ENCODE measurements at regions not wholly inside any gene's neighbourhood (a gene's known extent, or its start where the extent isn't known, plus 50 kb on each side); places are given as distances from the start of the nearest gene placed in this dataset.
"Not testable (repeated sequence)": the region's sequence is repeated elsewhere in the genome, so short reads cannot be mapped to it uniquely, and the experiment has no call there.

DNA sequence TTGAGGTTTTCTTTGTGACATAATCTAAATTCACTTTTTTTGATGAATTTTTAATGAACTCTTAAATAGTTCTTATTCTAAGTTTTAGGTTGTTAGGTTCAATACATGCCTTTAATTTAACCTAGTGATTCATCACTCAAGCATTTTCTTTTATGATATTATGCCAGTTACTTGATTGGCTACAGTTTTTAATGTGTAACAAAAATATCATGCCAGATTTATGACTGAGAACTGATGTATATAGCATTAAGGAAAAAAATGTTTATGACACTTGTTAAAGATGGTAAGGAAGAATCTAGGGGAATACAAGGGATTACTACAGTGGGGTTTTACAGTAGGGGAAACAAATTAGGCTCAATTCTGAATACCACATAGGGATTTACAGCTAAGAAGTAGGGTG, 103.1 kb downstream of the VGLL3 start:
- H3K4me3 ChIP-seq = no peak overlapping the region
- TF ChIP-seq POLR2A (IDR thresholded peaks at IDR 0.05) = no peak
- TF ChIP-seq, protein P1, sequence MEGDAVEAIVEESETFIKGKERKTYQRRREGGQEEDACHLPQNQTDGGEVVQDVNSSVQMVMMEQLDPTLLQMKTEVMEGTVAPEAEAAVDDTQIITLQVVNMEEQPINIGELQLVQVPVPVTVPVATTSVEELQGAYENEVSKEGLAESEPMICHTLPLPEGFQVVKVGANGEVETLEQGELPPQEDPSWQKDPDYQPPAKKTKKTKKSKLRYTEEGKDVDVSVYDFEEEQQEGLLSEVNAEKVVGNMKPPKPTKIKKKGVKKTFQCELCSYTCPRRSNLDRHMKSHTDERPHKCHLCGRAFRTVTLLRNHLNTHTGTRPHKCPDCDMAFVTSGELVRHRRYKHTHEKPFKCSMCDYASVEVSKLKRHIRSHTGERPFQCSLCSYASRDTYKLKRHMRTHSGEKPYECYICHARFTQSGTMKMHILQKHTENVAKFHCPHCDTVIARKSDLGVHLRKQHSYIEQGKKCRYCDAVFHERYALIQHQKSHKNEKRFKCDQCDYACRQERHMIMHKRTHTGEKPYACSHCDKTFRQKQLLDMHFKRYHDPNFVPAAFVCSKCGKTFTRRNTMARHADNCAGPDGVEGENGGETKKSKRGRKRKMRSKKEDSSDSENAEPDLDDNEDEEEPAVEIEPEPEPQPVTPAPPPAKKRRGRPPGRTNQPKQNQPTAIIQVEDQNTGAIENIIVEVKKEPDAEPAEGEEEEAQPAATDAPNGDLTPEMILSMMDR (IDR thresholded peaks at IDR 0.05) = no peak
- peaks cover 0 to 5% (median 0%) of the 10 kb centered on the region in 12 donors for H3K9me3 ChIP-seq
- intact Hi-C loops (cut with DNase I) = no loop called here
- H3K36me3 ChIP-seq = no peaks in the 10 kb centered on the region
- ATAC-seq = no peak
- H3K4me1 ChIP-seq = no peaks in the 10 kb centered on the region
- H3K27ac ChIP-seq = no peak overlapping the region
- DNase-seq = no peak
- no peaks in the 10 kb centered on the region for H3K27me3 ChIP-seq

DNA sequence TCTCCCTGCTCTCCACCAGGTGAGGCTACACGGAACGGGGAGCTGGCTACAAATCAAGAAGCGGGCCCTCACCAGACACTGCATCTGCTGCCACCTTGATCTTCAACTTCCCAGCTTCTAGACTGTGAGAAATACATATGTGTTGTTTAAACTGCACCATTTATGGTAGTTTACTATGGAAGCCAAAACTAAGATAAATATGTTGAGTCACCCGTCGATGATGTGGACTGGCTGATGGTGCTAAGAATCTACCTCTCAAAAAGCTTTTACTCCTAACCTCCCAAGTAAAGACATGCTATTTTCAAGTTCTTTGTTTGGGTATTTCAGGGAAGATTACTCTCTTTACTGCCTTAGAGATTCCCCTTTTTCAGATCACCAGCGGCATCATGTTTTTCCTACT, 110.9 kb downstream of the VGLL3 start:
- DNase-seq (no peak), ATAC-seq (no peak)
- TF ChIP-seq, protein P1 (IDR thresholded peaks at IDR 0.05) = no peak
- no peak for TF ChIP-seq POLR2A (IDR thresholded peaks at IDR 0.05)
- no peaks in the 10 kb centered on the region for H3K36me3 ChIP-seq
- no peaks in the 10 kb centered on the region for H3K27me3 ChIP-seq
- WGBS, 4 donors = 88 to 92% (median 92%) methylated on average over 6 of the region's 6 CpGs
- no peaks in the 10 kb centered on the region for H3K4me1 ChIP-seq
- H3K4me3 ChIP-seq = no peak overlapping the region
- intact Hi-C loops (cut with DNase I) = no loop called here
- H3K27ac ChIP-seq = no peak overlapping the region
- no peaks in the 10 kb centered on the region for H3K9me3 ChIP-seq

DNA sequence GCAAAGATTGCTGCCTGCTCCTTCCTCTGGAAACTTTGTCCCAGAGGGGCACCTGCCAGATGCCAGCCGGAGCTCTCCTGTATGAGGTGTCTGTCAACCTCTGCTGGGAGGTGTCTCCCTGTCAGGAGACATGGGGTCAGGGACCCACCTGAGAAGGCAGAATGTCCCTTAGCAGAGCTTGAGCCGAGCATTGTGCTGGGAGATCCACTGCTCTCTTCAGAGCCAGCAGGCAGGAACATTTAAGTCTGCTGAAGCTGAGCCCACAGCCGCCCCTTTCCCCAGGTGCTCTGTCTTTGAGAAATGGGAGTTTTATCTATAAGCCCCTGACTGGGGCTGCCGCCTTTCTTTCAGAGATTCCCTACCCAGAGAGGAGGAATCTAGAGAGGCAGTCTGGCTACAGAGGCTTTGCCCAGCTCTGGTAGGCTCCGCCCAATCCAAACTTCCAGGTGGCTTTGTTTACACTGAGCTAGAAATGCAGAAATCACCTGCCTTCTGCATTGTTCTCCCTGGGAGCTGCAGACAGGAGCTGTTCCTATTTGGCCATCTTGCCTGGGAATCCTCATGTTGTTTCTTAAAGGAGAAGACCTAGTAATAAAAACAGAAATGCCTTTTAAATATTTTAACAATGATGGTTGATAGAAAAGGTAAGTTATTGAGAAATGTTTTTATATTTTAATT, 114.3 kb downstream of the VGLL3 start:
- intact Hi-C loops (cut with DNase I); H3K27ac ChIP-seq; H3K27me3 ChIP-seq; DNase-seq; ATAC-seq; H3K36me3 ChIP-seq; H3K4me1 ChIP-seq; H3K4me3 ChIP-seq: not testable (repeated sequence)
- WGBS, 4 donors = 62 to 73% (median 68%) methylated on average over 4 to 5 of the region's 5 CpGs
- H3K9me3 ChIP-seq = peaks cover 0 to 11% (median 0%) of the 10 kb centered on the region in 12 donors

DNA sequence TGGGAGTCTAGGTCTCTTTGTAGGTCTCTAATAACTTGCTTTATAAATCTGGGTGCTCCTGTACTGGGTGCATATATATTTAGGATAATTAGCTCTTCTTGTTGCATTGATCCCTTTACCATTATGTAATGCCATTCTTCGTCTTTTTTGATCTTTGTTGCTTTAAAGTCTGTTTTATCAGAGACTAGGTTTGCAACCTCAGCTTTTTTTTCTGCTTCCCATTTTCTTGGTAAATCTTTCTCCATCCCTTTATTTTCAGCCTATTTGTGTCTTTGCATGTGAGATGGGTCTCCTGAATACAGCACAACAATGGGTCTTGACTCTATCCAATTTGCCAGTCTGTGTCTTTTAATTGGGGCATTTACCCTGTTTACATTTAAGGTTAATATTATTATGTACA, 116.2 kb downstream of the VGLL3 start:
- H3K4me3 ChIP-seq; DNase-seq; H3K27ac ChIP-seq; H3K36me3 ChIP-seq; H3K27me3 ChIP-seq; ATAC-seq; intact Hi-C loops (cut with DNase I); H3K4me1 ChIP-seq: not testable (repeated sequence)
- peaks cover 0 to 11% (median 0%) of the 10 kb centered on the region in 12 donors for H3K9me3 ChIP-seq
- 79 to 95% (median 87%) methylated on average over 1 of the region's 1 CpG for WGBS, 4 donors

DNA sequence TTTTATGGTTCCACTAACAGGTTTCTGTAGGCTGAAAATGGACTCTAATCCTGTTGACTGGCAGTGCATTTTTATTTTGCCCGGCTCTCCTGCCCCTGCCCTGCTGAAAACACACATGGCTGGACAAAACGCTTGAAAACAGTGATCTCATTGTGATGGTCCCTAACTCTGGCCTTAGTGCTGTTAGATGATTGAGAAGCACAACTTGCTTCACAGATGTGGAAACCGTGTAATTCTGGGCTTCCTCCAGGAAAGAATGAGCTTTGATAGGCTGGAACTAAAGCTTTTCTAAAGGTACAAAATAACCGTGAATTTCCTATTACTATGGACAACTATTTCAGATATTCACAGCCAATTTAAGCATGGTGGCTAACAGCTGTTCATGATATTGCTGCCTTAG, 121.4 kb downstream of the VGLL3 start:
- no peaks in the 10 kb centered on the region for H3K4me1 ChIP-seq
- DNase-seq (no peak), ATAC-seq (no peak)
- no peaks in the 10 kb centered on the region for H3K27me3 ChIP-seq
- no peaks in the 10 kb centered on the region for H3K36me3 ChIP-seq
- H3K27ac ChIP-seq = no peak overlapping the region
- WGBS, 4 donors = 60 to 69% (median 66%) methylated on average over 4 of the region's 4 CpGs
- no peak overlapping the region for H3K4me3 ChIP-seq
- H3K9me3 ChIP-seq = peaks cover 0 to 11% (median 0%) of the 10 kb centered on the region in 12 donors
- no peak for TF ChIP-seq POLR2A (IDR thresholded peaks at IDR 0.05)
- TF ChIP-seq, protein P1 (IDR thresholded peaks at IDR 0.05) = no peak
- intact Hi-C loops (cut with DNase I) = no loop called here

Data from heart left ventricle (tissue), 16 donors.